H1 (cell line): ENCODE measurements at regions not wholly inside any gene's neighbourhood (a gene's known extent, or its start where the extent isn't known, plus 50 kb on each side); places are given as distances from the start of the nearest gene placed in this dataset.

ENCODE experiments used
- CTCF ChIA-PET: fragments of 300-600 bp; sonication (Branson Sonifier 250); formaldehyde crosslinking; loops from one replicate; lab custom pipeline; 2021; ENCODE audit not compliant: partially characterized antibody; lab: Charles Lee
- POLR2A ChIA-PET: fragments of 300-600 bp; sonication (Branson Sonifier 250); formaldehyde crosslinking; loops from one replicate; lab custom pipeline; 2021; ENCODE audit warnings: inconsistent platforms; ENCODE audit not compliant: partially characterized antibody; lab: Charles Lee
- DNase-seq, 2 experiments: peaks; one replicate each; pipeline versions ENCODE4 v3.0.0 to v3.0.0-alpha.2; 2010 to 2022; ENCODE audit warnings: low spot score in 2 of 2, low read depth in 1 of 2, mixed read lengths in 1 of 2
- FAIRE-seq: peaks from 2 replicates; lab custom pipeline; 2011; peaks lifted over from hg19 to GRCh38; lab: Jason Lieb, UNC
- H2AFZ ChIP-seq: 2 replicates; pipeline ENCODE4 v1.8.1; 2012; ENCODE audit warnings: low read length, inconsistent platforms
- H2AK5ac ChIP-seq: 2 replicates; pipeline ENCODE4 v1.6.1; 2013; ENCODE audit warnings: low read depth, low read length
- H2BK120ac ChIP-seq: replicated peaks from 2 replicates; pipeline ENCODE3; 2013; ENCODE audit warnings: low read depth, low read length, inconsistent platforms
- H2BK12ac ChIP-seq: 2 replicates; pipeline ENCODE4 v1.6.1; 2013; ENCODE audit warnings: low read depth, low read length
- H2BK15ac ChIP-seq: 2 replicates; pipeline ENCODE4 v1.6.1; 2013; ENCODE audit warnings: low read length
- H2BK20ac ChIP-seq: 2 replicates; pipeline ENCODE4 v1.6.1; 2013; ENCODE audit warnings: low read length
- H2BK5ac ChIP-seq: 2 replicates; pipeline ENCODE4 v1.6.1; 2013; ENCODE audit warnings: low read depth, low read length
- H3K14ac ChIP-seq: 2 replicates; pipeline ENCODE4 v1.6.1; 2013; ENCODE audit warnings: inconsistent platforms; ENCODE audit not compliant: insufficient read length
- H3K18ac ChIP-seq: 2 replicates; pipeline ENCODE4 v1.6.1; 2013; ENCODE audit warnings: low read length; ENCODE audit errors: extremely low read depth
- H3K23ac ChIP-seq: 2 replicates; pipeline ENCODE4 v1.6.1; 2013; ENCODE audit warnings: inconsistent platforms; ENCODE audit not compliant: insufficient read length
- H3K23me2 ChIP-seq: 2 replicates; pipeline ENCODE4 v1.6.1; 2013; ENCODE audit warnings: low read depth, low read length
- H3K27ac ChIP-seq: 2 replicates; pipeline ENCODE4 v1.6.1; 2011; ENCODE audit warnings: low read depth, low read length, inconsistent platforms
- H3K27me3 ChIP-seq, 4 experiments: replicated peaks in 1 of 4; 1 replicate in 1 of 4; 2 replicates in 3 of 4; pipeline versions ENCODE4 v1.6.1 to v1.8.1; 2011 to 2013; ENCODE audit warnings: low read length in 3 of 4, mild to moderate bottlenecking in 3 of 4, inconsistent platforms in 2 of 4, mixed read lengths in 2 of 4, moderate library complexity in 1 of 4; ENCODE audit not compliant: control insufficient read depth in 3 of 4, insufficient read depth in 3 of 4; ENCODE audit errors: extremely low read depth in 1 of 4
- H3K36me3 ChIP-seq, 4 experiments: 2 replicates each; pipeline versions ENCODE4 v1.6.1 to v1.8.1; 2011 to 2013; ENCODE audit warnings: mild to moderate bottlenecking in 4 of 4, low read length in 3 of 4, moderate library complexity in 2 of 4, control low read depth in 1 of 4, inconsistent platforms in 1 of 4; ENCODE audit not compliant: insufficient read depth in 4 of 4, control insufficient read depth in 2 of 4
- H3K4ac ChIP-seq: replicated peaks from 2 replicates; pipeline ENCODE3; 2013; ENCODE audit warnings: low read length, low read depth, mixed read lengths, inconsistent platforms; ENCODE audit not compliant: insufficient read length
- H3K4me1 ChIP-seq, 4 experiments: replicated peaks in 1 of 4; 1 replicate in 1 of 4; 2 replicates in 3 of 4; pipeline versions ENCODE4 v1.6.1 to v1.8.1; 2011 to 2013; ENCODE audit warnings: low read length in 3 of 4, inconsistent platforms in 2 of 4, mixed read lengths in 1 of 4; ENCODE audit not compliant: insufficient read depth in 4 of 4, control insufficient read depth in 3 of 4
- H3K4me2 ChIP-seq, 2 experiments: 2 replicates each; pipeline versions ENCODE4 v1.6.1 to v1.8.1; 2011 to 2013; ENCODE audit warnings: low read depth in 2 of 2, low read length in 2 of 2, control low read depth in 1 of 2, inconsistent platforms in 1 of 2, mild to moderate bottlenecking in 1 of 2; ENCODE audit not compliant: insufficient read depth in 1 of 2
- H3K4me3 ChIP-seq, 4 experiments: fragments of 200-600, 300-600 bp in 1 of 4; sonication (generic), shearing (Covaris generic), sonication (Bioruptor Twin) in 1 of 4; 2 replicates each; pipeline versions ENCODE4 v1.5.1 to v1.8.1; 2011 to 2016; ENCODE audit warnings: low read length in 4 of 4, low read depth in 3 of 4, control low read depth in 2 of 4, inconsistent platforms in 2 of 4, mild to moderate bottlenecking in 2 of 4, mixed read lengths in 1 of 4, moderate library complexity in 1 of 4; ENCODE audit not compliant: insufficient read depth in 2 of 4; ENCODE audit errors: extremely low read depth in 1 of 4
- H3K56ac ChIP-seq: replicated peaks from 2 replicates; pipeline ENCODE3; 2013; ENCODE audit warnings: low read depth, mild to moderate bottlenecking, mixed read lengths, low read length, inconsistent platforms; ENCODE audit not compliant: insufficient read length
- H3K79me1 ChIP-seq: 2 replicates; pipeline ENCODE4 v1.6.1; 2013; ENCODE audit warnings: low read depth, low read length, control low read depth
- H3K79me2 ChIP-seq, 2 experiments: 2 replicates each; pipeline versions ENCODE4 v1.6.1 to v1.8.1; 2012 to 2013; ENCODE audit warnings: low read length in 2 of 2, mild to moderate bottlenecking in 2 of 2, inconsistent platforms in 1 of 2; ENCODE audit not compliant: insufficient read depth in 2 of 2, control insufficient read depth in 1 of 2
- H3K9ac ChIP-seq, 4 experiments: replicated peaks in 1 of 4; 1 replicate in 1 of 4; 2 replicates in 3 of 4; pipeline versions ENCODE4 v1.6.1 to v1.8.1; 2011 to 2013; ENCODE audit warnings: low read depth in 3 of 4, low read length in 3 of 4, control low read depth in 2 of 4, mild to moderate bottlenecking in 2 of 4, moderate library complexity in 2 of 4, inconsistent platforms in 1 of 4; ENCODE audit errors: extremely low read depth in 1 of 4
- H3K9me3 ChIP-seq, 2 experiments: 2 replicates each; pipeline versions ENCODE4 v1.6.1 to v1.8.1; 2012 to 2013; ENCODE audit warnings: mild to moderate bottlenecking in 2 of 2, moderate library complexity in 2 of 2, control low read depth in 1 of 2, inconsistent platforms in 1 of 2, low read depth in 1 of 2, low read length in 1 of 2, mixed read lengths in 1 of 2; ENCODE audit not compliant: insufficient read depth in 2 of 2
- H4K20me1 ChIP-seq, 2 experiments: replicated peaks in 1 of 2; 2 replicates each; pipeline versions ENCODE3 to v1.8.1; 2011 to 2013; ENCODE audit warnings: inconsistent platforms in 2 of 2, low read length in 2 of 2, mild to moderate bottlenecking in 1 of 2; ENCODE audit not compliant: insufficient read depth in 2 of 2, control insufficient read depth in 1 of 2
- H4K5ac ChIP-seq: 2 replicates; pipeline ENCODE4 v1.6.1; 2013; ENCODE audit warnings: low read length, low read depth, mixed read lengths, inconsistent platforms; ENCODE audit not compliant: insufficient read length
- H4K8ac ChIP-seq: 2 replicates; pipeline ENCODE4 v1.8.0; 2013; ENCODE audit warnings: mild to moderate bottlenecking, moderate library complexity, low read length, inconsistent platforms; ENCODE audit not compliant: insufficient read depth; ENCODE audit errors: extremely low read depth
- H4K91ac ChIP-seq: replicated peaks from 2 replicates; pipeline ENCODE3; 2013; ENCODE audit warnings: low read length, mixed read lengths, inconsistent platforms; ENCODE audit not compliant: insufficient read length
- BCL11A ChIP-seq, 2 experiments: IDR thresholded peaks; one replicate each; pipeline ENCODE4 v1.6.1; 2011; ENCODE audit warnings: low read depth in 2 of 2, low read length in 2 of 2, mild to moderate bottlenecking in 2 of 2
- CHD1 ChIP-seq: IDR thresholded peaks from 2 replicates; pipeline ENCODE4 v1.6.1; 2012; ENCODE audit warnings: low read depth, low read length, improper control_type of control experiment
- CTCF ChIP-seq, 3 experiments: IDR thresholded peaks; 1 replicate in 2 of 3; 2 replicates in 1 of 3; pipeline versions ENCODE4 v1.5.1 to v1.6.1; 2011; ENCODE audit warnings: low read length in 3 of 3, mild to moderate bottlenecking in 3 of 3, inconsistent platforms in 2 of 3, low read depth in 1 of 3, moderate library complexity in 1 of 3; ENCODE audit not compliant: insufficient read depth in 1 of 3; ENCODE audit errors: control extremely low read depth in 1 of 3
- RAD21 ChIP-seq, 2 experiments: IDR thresholded peaks in 1 of 2; conservative IDR thresholded peaks in 1 of 2; 2 replicates each; pipeline ENCODE4 v1.6.1; 2011; ENCODE audit warnings: low read depth in 2 of 2, low read length in 2 of 2, improper control_type of control experiment in 1 of 2, inconsistent platforms in 1 of 2, mild to moderate bottlenecking in 1 of 2, moderate library complexity in 1 of 2
- RXRA ChIP-seq: IDR thresholded peaks from 2 replicates; pipeline ENCODE4 v1.6.1; 2011; ENCODE audit warnings: low read depth, mild to moderate bottlenecking, low read length, moderate library complexity; ENCODE audit not compliant: insufficient read depth
- SIX5 ChIP-seq: IDR thresholded peaks from 2 replicates; pipeline ENCODE4 v1.6.1; 2011; ENCODE audit warnings: mild to moderate bottlenecking, low read depth, low read length
- SP1 ChIP-seq: IDR thresholded peaks from 2 replicates; pipeline ENCODE4 v1.6.1; 2011; ENCODE audit warnings: low read depth, low read length
- SP4 ChIP-seq: IDR thresholded peaks from 2 replicates; pipeline ENCODE4 v1.6.1; 2012; ENCODE audit warnings: low read length, inconsistent platforms
- TBP ChIP-seq: IDR thresholded peaks from 2 replicates; pipeline ENCODE4 v1.6.1; 2011; ENCODE audit warnings: low read depth, low read length, improper control_type of control experiment
- YY1 ChIP-seq: IDR thresholded peaks from 2 replicates; pipeline ENCODE4 v1.6.1; 2011; ENCODE audit warnings: low read depth, mild to moderate bottlenecking, low read length
- WGBS, 2 experiments: shearing (Covaris generic) in 1 of 2; methylation state at CpG; one replicate each; pipeline versions ENCODE4 v1.1.6 to v1.1.7; 2013 to 2015; ENCODE audit warnings: low lambda C conversion rate in 2 of 2, mixed read lengths in 2 of 2, inconsistent platforms in 1 of 2, low coverage in 1 of 2, missing lambda C conversion rate in 1 of 2; ENCODE audit not compliant: insufficient replicate concordance in 2 of 2, insufficient coverage in 1 of 2, insufficient read length in 1 of 2; ENCODE audit errors: extremely low coverage in 1 of 2, missing lambda C conversion rate in 1 of 2; 5-methylcytosine and 5-hydroxymethylcytosine counted together

GRCh38 chr7:142332421-142332820, 74.6 kb upstream of the PRSS58 start:
- no peak overlapping the region for H2BK120ac ChIP-seq
- FAIRE-seq (no peak), DNase-seq (no peak)
- H3K4me1 ChIP-seq = peaks cover 0 to 3% (median 0%) of the 10 kb centered on the region in 4 experiments; a peak in 2 of 7 replicates
- H4K91ac ChIP-seq = no peak overlapping the region
- no peak overlapping the region for H3K18ac ChIP-seq
- no peak overlapping the region for H3K14ac ChIP-seq
- H3K36me3 ChIP-seq = no peaks in the 10 kb centered on the region
- TF ChIP-seq SP4 (no peak), TBP (no peak), SP1 (no peak), BCL11A (IDR thresholded peaks at IDR 0.05; ENCODE audit: low read depth in 2 of 2, low read length in 2 of 2) (no peak), CHD1 (no peak), RXRA (no peak), RAD21 (IDR thresholded peaks at IDR 0.05 in 1 of 2, conservative IDR thresholded peaks at IDR 0.05 in 1 of 2; ENCODE audit: low read depth in 2 of 2, low read length in 2 of 2) (no peak), YY1 (no peak), SIX5 (no peak), CTCF (IDR thresholded peaks at IDR 0.05; ENCODE audit: control extremely low read depth in 1 of 3, insufficient read depth in 1 of 3, low read depth in 1 of 3, low read length in 3 of 3) (no peak)
- no peak overlapping the region for H3K4ac ChIP-seq
- no peak overlapping the region for H4K5ac ChIP-seq
- H4K8ac ChIP-seq = no peak overlapping the region; the same call in 1 of the 2 replicates
- no peak overlapping the region for H3K9ac ChIP-seq
- H2BK15ac ChIP-seq = no peak overlapping the region
- no peaks in the 10 kb centered on the region for H3K79me2 ChIP-seq
- no peak overlapping the region for H3K4me3 ChIP-seq
- no peaks in the 10 kb centered on the region for H3K27me3 ChIP-seq
- POLR2A ChIA-PET = no interaction called here
- 84% methylated on average over 6 of the region's 6 CpGs; no CpG with 5 or more reads in 1 of the 2 experiments for WGBS, 2 experiments
- CTCF ChIA-PET = interaction anchor here (0.8 to 4.1 kb wide), 16 partner anchors 8 to 549 kb away, joined by 3 to 32 read pairs (median 4); no protein-coding TSS in a partner anchor
- H2AK5ac ChIP-seq = no peak overlapping the region
- no peak overlapping the region for H3K4me2 ChIP-seq
- H3K27ac ChIP-seq = no peak overlapping the region
- no peak overlapping the region for H2BK5ac ChIP-seq
- H2BK12ac ChIP-seq = no peak overlapping the region
- no peaks in the 10 kb centered on the region; the same call in 1 of the 2 replicates for H3K23me2 ChIP-seq
- H3K79me1 ChIP-seq = no peaks in the 10 kb centered on the region
- no peak overlapping the region for H2BK20ac ChIP-seq
- H3K56ac ChIP-seq = no peak overlapping the region
- H3K23ac ChIP-seq = no peak overlapping the region
- no peaks in the 10 kb centered on the region for H4K20me1 ChIP-seq
- H3K9me3 ChIP-seq = no peaks in the 10 kb centered on the region
- H2AFZ ChIP-seq = no peak overlapping the region
